Keratinocyte (primary cell): ENCODE measurements at regions not wholly inside any gene's neighbourhood (a gene's known extent, or its start where the extent isn't known, plus 50 kb on each side); places are given as distances from the start of the nearest gene placed in this dataset.

Source experiments
- DNase-seq: peaks from one replicate; pipeline ENCODE4 v3.0.0-alpha.2; 2011; ENCODE audit warnings: low read depth, missing footprints, low spot score
- FAIRE-seq: peaks from 2 replicates; lab custom pipeline; 2011; peaks lifted over from hg19 to GRCh38; lab: Jason Lieb, UNC
- H2AFZ ChIP-seq: 2 replicates; pipeline ENCODE4 v1.6.0; 2012; ENCODE audit warnings: low read length, control low read depth, inconsistent platforms; ENCODE audit not compliant: control insufficient read depth
- H3K27ac ChIP-seq: 2 replicates; pipeline ENCODE4 v1.5.1; 2011; ENCODE audit warnings: low read length; ENCODE audit not compliant: control insufficient read depth, insufficient read depth
- H3K27me3 ChIP-seq: 3 replicates; pipeline ENCODE4 v1.6.0; 2011; ENCODE audit warnings: low read length; ENCODE audit not compliant: control insufficient read depth, insufficient read depth; ENCODE audit errors: extremely low read depth
- H3K36me3 ChIP-seq, 2 experiments: 2 replicates in 1 of 2; 3 replicates in 1 of 2; pipeline ENCODE4 v1.5.1; 2011; ENCODE audit warnings: low read length in 2 of 2, mild to moderate bottlenecking in 1 of 2; ENCODE audit not compliant: control insufficient read depth in 2 of 2, insufficient read depth in 2 of 2; ENCODE audit errors: extremely low read depth in 1 of 2
- H3K4me1 ChIP-seq: 3 replicates; pipeline ENCODE4 v1.5.1; 2011; ENCODE audit warnings: low read length; ENCODE audit not compliant: control insufficient read depth, insufficient read depth; ENCODE audit errors: extremely low read depth
- H3K4me2 ChIP-seq: 3 replicates; pipeline ENCODE4 v1.6.0; 2011; ENCODE audit warnings: low read depth, low read length; ENCODE audit not compliant: control insufficient read depth, insufficient read depth; ENCODE audit errors: extremely low read depth
- H3K4me3 ChIP-seq, 3 experiments: fragments of 200-600 bp in 1 of 3; sonication (generic) in 1 of 3; 2 replicates in 2 of 3; 3 replicates in 1 of 3; pipeline ENCODE4 v1.5.1; 2011 to 2016; ENCODE audit warnings: low read length in 3 of 3, mild to moderate bottlenecking in 3 of 3, control low read depth in 2 of 3, inconsistent platforms in 1 of 3, low read depth in 1 of 3, mixed read lengths in 1 of 3, mixed run types in 1 of 3, moderate library complexity in 1 of 3; ENCODE audit not compliant: control insufficient read depth in 2 of 3, insufficient read depth in 2 of 3; ENCODE audit errors: extremely low read depth in 1 of 3
- H3K79me2 ChIP-seq: 2 replicates; pipeline ENCODE4 v1.6.0; 2012; ENCODE audit warnings: low read length; ENCODE audit not compliant: control insufficient read depth, insufficient read depth
- H3K9ac ChIP-seq: 3 replicates; pipeline ENCODE4 v1.6.0; 2011; ENCODE audit warnings: low read length; ENCODE audit not compliant: control insufficient read depth, insufficient read depth; ENCODE audit errors: extremely low read depth
- H3K9me1 ChIP-seq: 3 replicates; pipeline ENCODE4 v1.6.0; 2011; ENCODE audit warnings: low read length; ENCODE audit not compliant: control insufficient read depth, insufficient read depth; ENCODE audit errors: extremely low read depth
- H3K9me3 ChIP-seq: 2 replicates; pipeline ENCODE4 v1.5.1; 2012; ENCODE audit warnings: low read depth, low read length; ENCODE audit not compliant: control insufficient read depth
- H4K20me1 ChIP-seq: 3 replicates; pipeline ENCODE4 v1.6.0; 2011; ENCODE audit warnings: low read length; ENCODE audit not compliant: control insufficient read depth, insufficient read depth; ENCODE audit errors: extremely low read depth
- EZH2 ChIP-seq: IDR thresholded peaks from one replicate; pipeline ENCODE4 v1.6.1; 2012; ENCODE audit warnings: inconsistent platforms, mild to moderate bottlenecking, low read length, moderate library complexity
- dilution Hi-C: fragments of 300-500 bp; cut with MboI; formaldehyde crosslinking; loops from one replicate; pipeline ENCODE4 v1.7.0; 2020; ENCODE audit warnings: low sequenced_read_pairs; ENCODE audit not compliant: extremely low pct_ligation_motif_present
- TF ChIP-seq, protein P1 (sequence below), 3 experiments: IDR thresholded peaks in 1 of 3; conservative IDR thresholded peaks in 1 of 3; optimal IDR thresholded peaks in 1 of 3; 2 replicates in 2 of 3; 3 replicates in 1 of 3; pipeline versions ENCODE3 to v1.5.1; 2011; ENCODE audit warnings: low read length in 3 of 3, mild to moderate bottlenecking in 3 of 3, moderate library complexity in 2 of 3, control low read depth in 1 of 3, inconsistent platforms in 1 of 3; ENCODE audit not compliant: insufficient read depth in 2 of 3; ENCODE audit errors: extremely low read depth in 1 of 3

DNA sequence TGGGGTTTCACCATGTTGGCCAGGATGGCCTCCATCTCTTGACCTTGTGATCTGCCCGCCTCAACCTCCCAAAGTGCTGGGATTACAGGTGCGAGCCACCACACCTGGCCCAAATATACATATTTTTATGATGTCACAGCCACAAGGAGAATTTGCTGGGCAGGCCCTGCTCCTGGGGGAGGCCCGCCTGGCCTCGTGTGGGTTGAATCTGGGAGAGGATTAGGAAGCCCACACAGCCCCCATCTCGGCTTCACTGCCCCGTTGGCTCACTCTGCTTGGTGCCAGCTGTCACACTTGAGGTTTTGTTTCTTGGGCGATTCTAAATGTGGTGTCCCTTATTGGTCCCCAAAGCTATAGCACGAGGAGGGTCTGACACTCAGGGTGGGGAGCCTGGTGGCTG is 335.7 kb upstream of the AJAP1 start:
- Histone ChIP-seq H3K4me2 (no peak overlapping the region), H3K79me2 (no peaks in the 10 kb centered on the region), H4K20me1 (no peaks in the 10 kb centered on the region), H3K9me1 (no peaks in the 10 kb centered on the region), H2AFZ (no peak overlapping the region), H3K9me3 (peaks cover 2% of the 10 kb centered on the region), H3K4me3 (no peak overlapping the region), H3K9ac (no peak overlapping the region), H3K4me1 (no peaks in the 10 kb centered on the region), H3K27ac (no peak overlapping the region), H3K27me3 (no peaks in the 10 kb centered on the region), H3K36me3 (no peaks in the 10 kb centered on the region)
- DNase-seq (no peak), FAIRE-seq (no peak)
- dilution Hi-C loops, result no loop called here
- TF ChIP-seq EZH2, result no peak
- TF ChIP-seq, protein P1, sequence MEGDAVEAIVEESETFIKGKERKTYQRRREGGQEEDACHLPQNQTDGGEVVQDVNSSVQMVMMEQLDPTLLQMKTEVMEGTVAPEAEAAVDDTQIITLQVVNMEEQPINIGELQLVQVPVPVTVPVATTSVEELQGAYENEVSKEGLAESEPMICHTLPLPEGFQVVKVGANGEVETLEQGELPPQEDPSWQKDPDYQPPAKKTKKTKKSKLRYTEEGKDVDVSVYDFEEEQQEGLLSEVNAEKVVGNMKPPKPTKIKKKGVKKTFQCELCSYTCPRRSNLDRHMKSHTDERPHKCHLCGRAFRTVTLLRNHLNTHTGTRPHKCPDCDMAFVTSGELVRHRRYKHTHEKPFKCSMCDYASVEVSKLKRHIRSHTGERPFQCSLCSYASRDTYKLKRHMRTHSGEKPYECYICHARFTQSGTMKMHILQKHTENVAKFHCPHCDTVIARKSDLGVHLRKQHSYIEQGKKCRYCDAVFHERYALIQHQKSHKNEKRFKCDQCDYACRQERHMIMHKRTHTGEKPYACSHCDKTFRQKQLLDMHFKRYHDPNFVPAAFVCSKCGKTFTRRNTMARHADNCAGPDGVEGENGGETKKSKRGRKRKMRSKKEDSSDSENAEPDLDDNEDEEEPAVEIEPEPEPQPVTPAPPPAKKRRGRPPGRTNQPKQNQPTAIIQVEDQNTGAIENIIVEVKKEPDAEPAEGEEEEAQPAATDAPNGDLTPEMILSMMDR (optimal IDR thresholded peaks at IDR 0.05 in 1 of 3, IDR thresholded peaks at IDR 0.05 in 1 of 3, conservative IDR thresholded peaks at IDR 0.05 in 1 of 3; ENCODE audit: extremely low read depth in 1 of 3, insufficient read depth in 2 of 3, low read length in 3 of 3), result no peak

DNA sequence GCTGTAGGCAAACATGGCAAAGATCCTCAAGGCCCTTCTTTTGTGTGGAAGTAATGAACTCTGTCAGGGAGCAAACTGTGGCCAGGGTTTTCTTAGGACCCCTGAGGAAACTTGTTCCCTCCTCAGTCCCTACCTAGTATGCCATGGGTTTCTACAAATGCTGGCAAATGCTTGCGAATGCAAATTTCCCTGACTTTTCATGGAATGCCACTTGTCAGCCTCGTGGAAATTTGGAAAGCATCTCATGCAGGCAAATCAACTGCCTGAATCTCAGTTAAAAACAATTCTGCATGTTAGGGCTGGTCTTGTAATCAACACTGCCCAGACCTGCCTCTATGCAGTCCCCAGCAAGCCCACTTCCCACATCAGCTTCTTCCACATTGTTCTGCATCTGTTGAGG is 334.9 kb upstream of the AJAP1 start:
- H2AFZ ChIP-seq, result no peak overlapping the region
- dilution Hi-C loops, result no loop called here
- H3K9ac ChIP-seq, result no peak overlapping the region
- no peaks in the 10 kb centered on the region for H3K36me3 ChIP-seq
- H3K4me1 ChIP-seq, result no peaks in the 10 kb centered on the region
- H3K9me1 ChIP-seq, result no peaks in the 10 kb centered on the region
- no peaks in the 10 kb centered on the region for H3K27me3 ChIP-seq
- no peak overlapping the region for H3K4me2 ChIP-seq
- DNase-seq, result no peak
- no peaks in the 10 kb centered on the region for H3K79me2 ChIP-seq
- TF ChIP-seq, protein P1 (optimal IDR thresholded peaks at IDR 0.05 in 1 of 3, IDR thresholded peaks at IDR 0.05 in 1 of 3, conservative IDR thresholded peaks at IDR 0.05 in 1 of 3; ENCODE audit: extremely low read depth in 1 of 3, insufficient read depth in 2 of 3, low read length in 3 of 3), result no peak
- no peak for TF ChIP-seq EZH2
- no peaks in the 10 kb centered on the region for H4K20me1 ChIP-seq
- no peak overlapping the region for H3K4me3 ChIP-seq
- FAIRE-seq, result no peak
- peaks cover 2% of the 10 kb centered on the region for H3K9me3 ChIP-seq
- H3K27ac ChIP-seq, result no peak overlapping the region
